ENCODE measurements at regions not wholly inside any gene's neighbourhood (a gene's known extent, or its start where the extent isn't known, plus 50 kb on each side); places are given as distances from the start of the nearest gene placed in this dataset.

DNA sequence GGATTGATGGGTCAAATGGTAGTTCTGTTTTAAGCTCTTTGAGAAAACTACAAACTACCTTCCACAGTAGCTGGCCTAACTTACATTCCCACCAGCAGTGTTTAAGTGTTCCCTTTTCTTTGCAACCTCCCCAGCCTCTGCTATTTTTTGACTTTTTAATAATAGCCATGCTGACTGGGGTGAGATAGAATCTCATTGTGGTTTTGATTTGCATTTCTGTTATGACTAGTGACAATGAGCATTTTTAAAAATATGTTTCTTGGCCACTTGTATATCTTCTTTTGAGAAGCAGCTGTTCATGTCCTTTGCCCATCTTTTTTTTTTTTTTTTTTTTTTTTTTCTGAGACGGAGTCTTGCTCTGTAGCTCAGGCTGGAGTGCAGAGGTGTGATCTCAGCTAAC lies 155.2 kb upstream of the BMPER start:
- no peak for TF ChIP-seq CTCF (IDR thresholded peaks at IDR 0.05; ENCODE audit: low read length)
- TF ChIP-seq EZH2phosphoT487 (IDR thresholded peaks at IDR 0.05; ENCODE audit: low read length) = no peak

All from MM.1S (cell line).